ENCODE measurements at regions not wholly inside any gene's neighbourhood (a gene's known extent, or its start where the extent isn't known, plus 50 kb on each side); places are given as distances from the start of the nearest gene placed in this dataset.

DNA sequence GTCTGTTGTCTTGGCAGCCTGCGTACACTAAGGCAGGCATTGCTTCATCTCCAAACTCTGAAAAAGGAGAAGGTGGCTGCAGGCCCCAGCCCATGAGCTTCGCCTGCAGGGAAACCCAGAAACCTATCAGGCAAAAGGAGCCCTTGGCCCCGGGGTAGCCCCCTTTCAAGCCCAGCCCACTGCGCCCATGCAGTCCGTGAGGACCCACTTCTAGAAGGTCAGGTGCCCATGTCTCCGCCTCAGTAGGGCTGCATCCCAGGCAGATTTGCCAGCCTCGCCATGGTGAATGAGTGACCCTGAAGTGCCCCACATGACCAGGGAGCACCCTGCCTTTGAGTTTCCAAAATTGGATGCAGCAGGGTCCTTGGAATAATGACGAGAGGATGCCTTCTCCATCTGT is 1158.4 kb downstream of the BRD1 start:
- no peak for DNase-seq

GRCh38 chr22:48667289-48667688 is 1160.4 kb downstream of the BRD1 start:
- DNase-seq, result no peak

DNA sequence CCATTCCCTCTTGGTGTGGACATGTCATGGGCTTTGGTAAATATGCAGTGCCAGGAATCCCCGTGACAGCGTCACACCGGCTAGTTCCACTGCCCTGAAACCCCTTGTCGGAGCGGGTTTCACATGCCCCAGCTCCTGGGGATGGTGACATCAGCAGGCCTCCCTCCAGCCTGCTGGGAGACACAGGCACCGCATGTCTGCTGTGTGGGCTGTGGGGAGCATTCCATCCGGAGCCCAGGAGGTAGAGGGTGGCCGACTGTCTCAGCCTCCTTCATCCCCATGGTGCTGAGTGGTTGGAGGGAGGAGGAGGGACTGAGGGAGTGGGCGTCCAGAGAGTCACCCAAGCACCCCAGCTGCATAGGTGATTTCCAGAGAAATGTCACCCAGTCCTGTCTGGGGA is 1161.1 kb downstream of the BRD1 start:
- DNase-seq, result no peak

- DNase-seq, result no peak
These were observed 1162.2 kb downstream of the BRD1 start for GRCh38 chr22:48665311-48665995.

DNA sequence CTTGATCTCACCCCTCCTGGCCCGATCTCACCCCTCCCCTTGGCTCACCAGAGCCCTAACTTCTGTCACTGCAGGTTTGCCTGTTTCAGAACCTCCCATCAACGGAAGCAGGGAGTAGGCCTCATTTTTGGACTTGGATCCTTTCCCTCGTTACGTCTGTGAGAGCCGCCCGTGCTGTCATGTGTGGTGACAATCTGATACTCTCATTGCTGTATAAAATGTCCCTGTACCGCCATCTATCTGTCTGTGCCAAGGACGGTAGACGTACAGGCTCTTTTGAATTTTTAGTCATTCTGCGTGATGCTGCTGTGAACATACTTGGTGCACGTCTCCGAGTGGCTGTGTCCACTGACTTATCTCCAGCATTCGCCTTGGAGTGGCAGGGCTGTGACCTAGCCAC is 1163.1 kb downstream of the BRD1 start:
- DNase-seq, result no peak

DNA sequence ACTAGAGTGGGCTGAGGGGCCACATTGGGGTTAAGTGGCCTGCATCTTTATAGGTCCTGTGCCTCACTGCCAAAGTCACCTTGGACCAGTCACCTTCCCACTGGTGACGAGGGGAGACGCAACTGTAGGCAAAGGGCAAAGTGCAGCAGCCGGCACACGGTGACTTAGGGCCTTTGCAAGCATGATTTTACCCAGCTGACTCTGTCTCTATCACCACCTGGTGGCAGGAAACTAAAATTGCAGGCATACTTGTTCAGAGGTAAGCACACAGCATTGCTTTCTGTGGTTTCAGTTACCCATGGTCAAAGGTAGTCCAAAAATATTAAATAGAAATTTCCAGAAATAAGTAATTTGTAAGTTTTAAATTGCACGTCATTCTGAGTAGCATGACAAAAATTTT is 1164.4 kb downstream of the BRD1 start:
- DNase-seq, result no peak

- DNase-seq, result no peak
These were observed 1165.1 kb downstream of the BRD1 start for GRCh38 chr22:48662476-48663135.

DNA sequence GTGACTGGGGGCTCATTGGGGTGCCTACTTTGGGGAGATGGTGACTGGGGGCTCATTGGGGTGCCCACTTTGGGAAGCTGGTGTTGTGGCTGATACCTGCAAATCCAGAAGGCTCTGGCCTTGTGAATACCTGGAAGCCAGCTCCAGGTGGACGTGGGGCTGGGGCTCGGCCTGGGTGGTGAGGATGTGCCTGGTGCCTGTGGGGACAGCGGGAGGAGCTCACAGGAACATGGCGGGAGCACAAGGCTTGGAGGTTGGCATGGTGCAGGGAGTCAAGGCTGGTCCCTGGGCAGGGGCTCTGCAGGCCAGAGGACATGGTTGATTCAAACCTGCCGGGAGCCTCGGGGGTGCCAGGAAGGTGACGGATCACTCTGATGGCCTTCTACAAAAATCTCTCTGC is 1165.7 kb downstream of the BRD1 start:
- no peak for DNase-seq

DNA sequence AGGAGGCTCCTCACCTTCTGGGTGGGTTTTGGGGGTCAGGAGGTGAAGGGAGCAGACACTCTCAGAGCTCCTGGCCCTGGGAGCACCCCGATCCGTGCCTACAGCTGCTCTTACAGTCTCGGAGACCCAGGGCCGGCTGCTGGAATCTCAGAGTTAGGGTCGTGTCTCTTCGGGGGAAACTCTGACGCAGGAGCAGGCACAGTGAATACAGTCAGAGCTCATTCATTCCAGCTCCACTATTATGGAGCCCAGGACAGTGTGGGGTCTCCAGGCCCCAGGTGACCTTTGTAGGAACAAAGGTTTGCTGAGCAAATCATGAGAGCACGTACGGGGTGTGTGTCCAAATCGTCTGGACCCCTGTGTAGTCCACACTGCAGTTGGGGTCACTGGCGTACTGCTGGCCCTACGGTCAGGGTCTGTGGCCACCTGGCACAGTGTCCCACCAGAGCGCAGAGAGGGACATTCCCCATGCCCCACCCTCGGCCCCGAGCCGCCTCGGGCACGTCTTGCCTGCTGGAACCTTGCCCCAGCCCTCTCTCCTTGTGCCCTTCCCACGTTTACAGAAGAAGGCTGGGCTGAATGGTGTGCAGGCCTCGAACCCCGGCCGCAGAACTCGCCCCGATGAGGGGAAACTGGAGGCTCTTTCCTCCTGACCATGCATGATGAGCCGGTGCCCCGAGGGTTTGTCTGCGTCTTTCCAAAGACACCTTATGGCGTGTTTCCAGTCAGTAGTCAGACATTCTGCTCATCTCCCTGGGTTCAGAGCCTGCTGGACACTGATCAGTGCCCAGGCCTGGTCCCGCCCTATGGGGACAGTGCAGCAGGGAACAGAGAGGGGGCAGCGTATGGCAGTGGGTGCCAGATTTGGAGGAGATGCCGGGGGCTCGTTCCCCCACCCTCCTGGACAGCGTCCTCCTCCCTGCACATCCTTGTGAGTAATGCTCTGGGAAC is 1166.6 kb downstream of the BRD1 start:
- peak in 1 of 2 experiments; percentile 11 for DNase-seq

DNA sequence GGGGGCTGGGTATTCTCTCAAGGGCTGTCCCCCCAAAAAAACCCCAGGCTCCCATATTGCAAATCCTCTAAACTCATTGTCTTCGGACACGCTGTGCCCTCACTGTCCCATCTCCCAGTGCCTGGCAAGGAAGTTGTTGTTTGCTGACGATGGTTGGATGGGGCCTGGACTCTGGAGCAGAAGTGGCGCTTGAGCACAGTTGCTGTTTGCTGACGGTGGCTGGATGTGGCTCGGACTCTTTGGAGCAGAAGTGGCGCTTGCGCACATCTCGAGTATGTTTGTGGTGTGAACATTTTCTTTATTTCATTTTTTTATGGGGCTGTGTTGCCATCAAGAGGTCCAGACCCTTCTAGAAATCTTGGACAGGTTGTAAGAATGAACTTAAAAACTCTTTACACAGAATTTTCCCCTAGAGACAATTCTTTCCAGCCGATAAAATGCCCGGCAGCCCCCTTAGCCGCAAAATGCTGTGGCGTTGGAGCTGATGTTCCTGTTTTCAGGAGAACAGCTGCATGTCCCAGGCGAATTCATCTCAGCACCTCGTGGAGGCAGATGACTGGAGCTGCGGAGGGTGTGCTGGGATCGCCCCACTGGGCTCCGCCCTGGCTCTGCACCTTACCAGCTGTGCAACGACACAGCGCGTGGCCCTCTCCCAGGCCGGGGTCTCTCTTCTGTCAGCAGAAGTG is 1167.4 kb downstream of the BRD1 start:
- no peak for DNase-seq

GRCh38 chr22:48659404-48659996 is 1168.2 kb downstream of the BRD1 start:
- DNase-seq, result no peak

- no peak for DNase-seq
These were observed 1168.8 kb downstream of the BRD1 start for GRCh38 chr22:48658871-48659270.

- no peak for DNase-seq
These were observed 1169.4 kb downstream of the BRD1 start for GRCh38 chr22:48658246-48658645.

DNA sequence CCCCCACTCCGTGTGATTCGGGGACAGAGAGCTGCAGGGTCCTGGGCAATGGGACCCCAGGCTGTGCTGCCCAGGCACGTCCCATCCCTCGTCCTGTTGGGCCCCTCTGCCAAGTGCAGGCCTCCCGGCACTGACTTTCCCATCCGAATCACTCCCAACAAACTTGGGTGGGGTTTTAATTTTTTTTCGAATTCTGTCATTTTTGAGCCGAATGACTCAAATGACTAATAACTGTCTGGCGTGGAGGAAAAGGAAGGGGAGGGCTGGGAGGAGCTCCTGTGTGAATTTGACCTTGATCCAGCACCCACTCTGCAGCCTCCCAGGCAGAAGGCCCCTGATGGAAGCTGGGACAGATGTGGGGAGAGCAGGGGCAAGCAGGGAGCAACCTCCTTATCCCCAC is 1173.2 kb downstream of the BRD1 start:
- DNase-seq, result no peak

DNA sequence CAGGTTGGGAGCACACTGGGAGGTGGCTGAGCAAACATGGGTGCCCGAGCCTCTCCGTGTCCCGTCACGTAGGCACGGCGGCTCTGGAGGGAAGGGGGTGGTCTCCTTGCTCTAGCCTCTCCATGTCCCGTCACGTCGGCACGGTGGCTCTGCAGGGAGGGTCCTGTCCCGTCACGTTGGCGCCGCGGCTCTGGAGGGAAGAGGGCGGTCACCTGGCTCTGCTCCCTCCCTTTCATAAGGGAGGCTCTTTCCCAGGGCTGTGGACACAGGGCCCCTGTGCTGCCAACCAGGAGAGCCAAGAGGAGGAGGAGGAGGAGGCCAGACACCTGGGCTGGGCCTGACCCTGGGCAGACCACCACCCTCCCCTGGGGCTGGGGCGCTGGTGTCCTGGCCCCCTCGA is 1173.7 kb downstream of the BRD1 start:
- no peak for DNase-seq

DNA sequence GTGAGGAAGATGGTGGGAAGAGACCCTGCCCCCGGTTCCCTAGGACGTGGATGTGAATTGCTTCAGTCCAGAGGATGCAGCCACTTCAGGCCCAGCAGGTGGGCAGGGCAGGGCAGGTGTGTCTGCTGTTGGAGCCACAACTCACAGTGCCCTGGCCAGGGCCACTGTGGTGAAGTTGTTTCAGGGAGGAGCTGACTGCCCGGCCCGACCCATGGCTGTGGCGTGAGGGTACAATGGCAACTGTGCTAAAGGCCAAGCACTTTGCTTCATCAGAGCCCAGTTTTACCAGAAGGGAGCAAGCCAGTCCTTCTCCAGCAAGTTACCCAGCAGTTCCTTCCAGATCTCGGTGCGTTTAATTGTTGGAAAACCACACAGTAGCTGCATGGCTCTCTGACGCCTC is 1174.4 kb downstream of the BRD1 start:
- DNase-seq, result no peak

DNA sequence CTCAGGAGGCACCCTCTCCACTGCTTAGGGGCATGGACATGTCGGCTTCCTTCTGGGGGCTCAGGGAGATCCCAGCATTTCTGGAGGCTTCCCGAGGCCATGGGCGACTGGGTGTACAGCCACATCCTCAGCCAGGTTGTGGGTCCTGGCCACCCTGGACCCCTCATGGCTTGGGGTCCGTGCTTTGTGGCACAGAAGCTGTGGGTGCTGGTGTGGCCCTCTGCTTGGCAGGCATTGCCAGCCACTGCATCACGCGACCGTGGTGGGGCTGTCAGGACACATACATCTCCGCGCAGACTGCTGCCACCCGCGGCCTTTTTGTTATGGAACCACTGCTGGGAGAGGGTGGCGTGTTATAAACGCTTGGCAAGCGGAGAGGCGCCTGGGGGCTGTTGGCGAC is 1174.9 kb downstream of the BRD1 start:
- no peak for DNase-seq

DNA sequence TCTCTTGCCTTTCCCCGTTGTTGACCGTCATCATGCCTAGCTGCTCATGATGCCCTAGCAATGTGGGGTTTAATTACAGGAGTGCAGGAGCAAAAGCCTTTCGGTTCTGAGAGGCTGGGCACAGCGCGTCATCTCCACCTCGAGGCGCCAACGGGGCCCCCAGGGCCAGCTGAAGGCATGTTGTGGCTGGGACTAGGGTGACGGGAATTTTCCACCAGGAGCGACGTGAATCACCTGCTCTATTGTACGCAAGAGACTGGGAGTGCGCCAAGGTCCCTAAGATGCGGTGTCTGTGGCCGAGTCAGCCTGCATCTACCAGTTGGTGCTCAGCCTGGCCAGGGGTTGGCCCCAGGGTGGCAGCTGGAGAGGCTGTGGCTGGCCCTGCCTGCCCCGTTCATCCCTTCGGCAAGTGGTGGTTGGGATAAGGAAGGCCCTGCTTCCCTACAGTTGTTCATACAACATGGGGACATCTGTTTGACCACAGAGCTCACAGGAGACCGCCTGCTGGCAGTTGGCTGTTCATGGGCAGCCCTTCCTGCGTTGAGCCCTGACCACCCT is 1175.6 kb downstream of the BRD1 start:
- no peak for DNase-seq

DNA sequence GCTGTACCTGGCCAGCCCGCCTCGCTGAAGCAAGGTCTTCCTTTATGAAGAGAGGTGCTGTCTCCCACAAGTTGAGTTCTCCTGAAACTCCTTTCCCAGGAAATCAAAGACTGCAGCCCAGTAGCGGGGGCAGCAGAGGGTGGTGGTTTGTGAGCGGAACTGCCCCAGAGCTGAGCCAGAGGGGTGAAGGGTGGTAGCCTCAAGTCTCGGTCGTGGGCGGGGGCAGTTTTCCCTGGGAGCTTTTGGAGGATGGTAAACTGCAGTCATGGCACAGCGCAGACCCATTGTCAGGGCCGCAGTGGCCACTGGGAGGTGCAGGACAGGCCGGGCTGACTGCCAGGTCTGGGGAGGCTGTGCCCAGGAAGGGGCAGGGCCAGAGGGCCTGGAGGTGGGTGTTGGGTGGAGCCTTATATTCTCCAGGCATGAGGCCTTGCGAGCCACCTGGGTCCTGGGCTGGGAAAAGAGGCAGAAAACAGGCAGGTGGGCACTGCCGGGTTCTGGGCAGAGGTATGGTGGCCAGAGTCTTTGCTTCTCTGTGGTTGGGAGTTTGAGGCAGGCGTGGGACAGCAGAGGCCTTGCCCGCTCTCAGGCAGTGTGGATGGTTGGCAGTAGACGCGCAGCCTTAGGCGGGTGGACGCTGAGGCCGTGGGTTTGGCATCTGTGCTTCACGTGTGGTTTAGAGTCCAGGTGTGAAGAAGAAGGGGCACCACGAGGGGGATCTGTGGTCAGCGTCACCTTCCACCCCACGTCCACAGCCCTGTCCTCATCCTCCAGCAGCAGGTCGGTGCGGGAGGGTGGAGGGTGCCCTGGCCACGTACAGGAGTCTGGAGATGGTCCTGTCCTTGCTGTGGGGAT is 1176.4 kb downstream of the BRD1 start:
- no peak for DNase-seq

GRCh38 chr22:48650323-48651035 is 1177.2 kb downstream of the BRD1 start:
- DNase-seq, result no peak

GRCh38 chr22:48649466-48649865 is 1178.2 kb downstream of the BRD1 start:
- DNase-seq, result no peak
